ENCODE measurements at regions not wholly inside any gene's neighbourhood (a gene's known extent, or its start where the extent isn't known, plus 50 kb on each side); places are given as distances from the start of the nearest gene placed in this dataset.

- no peak for TF ChIP-seq EZH2 (IDR thresholded peaks at IDR 0.05; ENCODE audit: low read length)
- TF ChIP-seq CTCF (optimal IDR thresholded peaks at IDR 0.05 in 1 of 3, IDR thresholded peaks at IDR 0.05 in 1 of 3, conservative IDR thresholded peaks at IDR 0.05 in 1 of 3; ENCODE audit: extremely low read depth in 1 of 3, insufficient read depth in 2 of 3, low read length in 3 of 3), result no peak
- Histone ChIP-seq H3K9me1 (ENCODE audit: control insufficient read depth, extremely low read depth, insufficient read depth, low read length) (no peaks in the 10 kb centered on the region), H3K4me1 (ENCODE audit: control insufficient read depth, extremely low read depth, insufficient read depth, low read length) (no peaks in the 10 kb centered on the region), H3K4me3 (ENCODE audit: control insufficient read depth in 2 of 3, extremely low read depth in 1 of 3, insufficient read depth in 2 of 3, low read depth in 1 of 3, low read length in 3 of 3) (no peak overlapping the region), H3K36me3 (ENCODE audit: control insufficient read depth in 2 of 2, extremely low read depth in 1 of 2, insufficient read depth in 2 of 2, low read length in 2 of 2) (no peaks in the 10 kb centered on the region), H3K9ac (ENCODE audit: control insufficient read depth, extremely low read depth, insufficient read depth, low read length) (no peak overlapping the region), H2AFZ (ENCODE audit: control insufficient read depth, low read length) (no peak overlapping the region), H4K20me1 (ENCODE audit: control insufficient read depth, extremely low read depth, insufficient read depth, low read length) (no peaks in the 10 kb centered on the region), H3K4me2 (ENCODE audit: control insufficient read depth, extremely low read depth, insufficient read depth, low read depth, low read length) (no peak overlapping the region), H3K79me2 (ENCODE audit: control insufficient read depth, insufficient read depth, low read length) (no peaks in the 10 kb centered on the region), H3K27ac (ENCODE audit: control insufficient read depth, insufficient read depth, low read length) (no peak overlapping the region), H3K27me3 (ENCODE audit: control insufficient read depth, extremely low read depth, insufficient read depth, low read length) (no peaks in the 10 kb centered on the region), H3K9me3 (ENCODE audit: control insufficient read depth, low read depth, low read length) (no peaks in the 10 kb centered on the region)
- DNase-seq (ENCODE audit: low read depth, low spot score) (no peak), FAIRE-seq (no peak)
- dilution Hi-C loops (cut with MboI; ENCODE audit: extremely low pct_ligation_motif_present, low sequenced_read_pairs), result no loop called here
Measured at GRCh38 chr4:131382839-131383238, 1766.3 kb upstream of the PCDH10 start.

DNA sequence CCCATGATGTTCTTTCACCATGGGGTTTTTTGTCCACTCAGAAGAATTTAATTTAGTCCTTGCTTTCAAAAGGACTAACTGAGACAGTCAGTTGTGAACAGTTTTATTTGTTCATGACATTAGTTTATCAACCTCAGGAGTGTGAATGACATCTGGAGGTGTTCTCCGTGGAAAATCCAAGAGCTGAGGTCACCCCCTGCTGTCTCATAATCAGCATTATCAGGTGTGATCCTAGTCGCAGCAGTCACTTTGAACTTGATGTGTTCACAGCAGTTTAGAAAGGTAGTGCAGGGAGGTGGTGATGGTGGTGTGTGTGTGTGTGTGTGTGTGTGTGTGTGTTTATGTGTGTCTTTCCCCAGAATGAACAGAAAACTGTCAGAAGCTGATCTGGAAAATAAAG, 1760.8 kb upstream of the PCDH10 start:
- no peak for FAIRE-seq
- dilution Hi-C loops (cut with MboI; ENCODE audit: extremely low pct_ligation_motif_present, low sequenced_read_pairs), result no loop called here
- Histone ChIP-seq H4K20me1 (ENCODE audit: control insufficient read depth, extremely low read depth, insufficient read depth, low read length) (no peaks in the 10 kb centered on the region), H3K36me3 (ENCODE audit: control insufficient read depth in 2 of 2, extremely low read depth in 1 of 2, insufficient read depth in 2 of 2, low read length in 2 of 2) (no peaks in the 10 kb centered on the region), H3K9ac (ENCODE audit: control insufficient read depth, extremely low read depth, insufficient read depth, low read length) (no peak overlapping the region), H3K79me2 (ENCODE audit: control insufficient read depth, insufficient read depth, low read length) (no peaks in the 10 kb centered on the region), H3K4me1 (ENCODE audit: control insufficient read depth, extremely low read depth, insufficient read depth, low read length) (no peaks in the 10 kb centered on the region), H3K9me3 (ENCODE audit: control insufficient read depth, low read depth, low read length) (no peaks in the 10 kb centered on the region), H3K4me3 (ENCODE audit: control insufficient read depth in 2 of 3, extremely low read depth in 1 of 3, insufficient read depth in 2 of 3, low read depth in 1 of 3, low read length in 3 of 3) (no peak overlapping the region), H3K4me2 (ENCODE audit: control insufficient read depth, extremely low read depth, insufficient read depth, low read depth, low read length) (no peak overlapping the region), H3K27me3 (ENCODE audit: control insufficient read depth, extremely low read depth, insufficient read depth, low read length) (no peaks in the 10 kb centered on the region), H2AFZ (ENCODE audit: control insufficient read depth, low read length) (no peak overlapping the region), H3K9me1 (ENCODE audit: control insufficient read depth, extremely low read depth, insufficient read depth, low read length) (no peaks in the 10 kb centered on the region), H3K27ac (ENCODE audit: control insufficient read depth, insufficient read depth, low read length) (no peak overlapping the region)
- no peak for TF ChIP-seq CTCF (optimal IDR thresholded peaks at IDR 0.05 in 1 of 3, IDR thresholded peaks at IDR 0.05 in 1 of 3, conservative IDR thresholded peaks at IDR 0.05 in 1 of 3; ENCODE audit: extremely low read depth in 1 of 3, insufficient read depth in 2 of 3, low read length in 3 of 3)
- TF ChIP-seq EZH2 (IDR thresholded peaks at IDR 0.05; ENCODE audit: low read length), result no peak
- DNase-seq (ENCODE audit: low read depth, low spot score), result no peak
